ENCODE measurements at regions not wholly inside any gene's neighbourhood (a gene's known extent, or its start where the extent isn't known, plus 50 kb on each side); places are given as distances from the start of the nearest gene placed in this dataset.
A peak's percentile ranks its signal among the peaks of the same experiment; 100 is the strongest.

DNA sequence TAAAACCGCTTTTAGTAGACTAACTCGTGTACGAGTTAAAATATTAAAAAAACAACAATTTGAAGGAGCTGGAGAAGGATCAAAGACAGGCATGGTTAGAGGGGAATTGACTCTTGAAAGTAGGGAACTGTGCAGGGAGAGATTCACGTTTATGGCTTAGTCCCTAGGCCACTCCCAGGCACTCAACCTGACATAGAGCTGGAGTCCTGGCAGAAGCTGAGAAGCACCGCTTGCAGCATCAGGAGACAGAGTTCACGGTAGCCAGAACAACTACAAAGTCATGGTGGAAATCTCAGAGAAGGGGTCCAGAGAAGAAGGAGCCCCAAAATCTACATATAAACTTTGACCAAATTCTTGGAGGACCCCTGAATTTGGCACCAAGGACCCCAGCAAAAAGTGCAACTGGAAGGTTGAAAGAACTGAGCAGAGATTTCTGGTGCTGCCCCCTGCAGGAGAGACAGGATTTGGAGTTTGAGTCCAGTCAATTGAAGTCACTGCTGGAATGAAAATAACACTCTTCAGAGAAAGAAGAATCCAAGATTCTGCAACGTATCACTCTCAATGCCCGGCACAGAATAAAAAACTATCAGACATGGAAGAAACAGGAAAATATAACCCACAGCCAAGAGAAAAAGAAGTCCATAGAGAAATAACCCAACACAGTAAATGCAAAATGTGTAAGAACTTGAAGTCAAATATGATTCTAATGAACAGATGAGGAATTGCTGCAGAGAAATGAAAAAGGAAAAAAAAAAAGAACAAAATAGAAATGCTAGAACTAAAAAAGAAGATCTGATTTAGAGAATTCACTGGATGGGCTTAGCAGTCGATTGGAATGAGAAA lies 493.3 kb upstream of the PODXL start:
- ChIA-PET POLR2A (no interaction called here), CTCF (interaction anchor here (0.7 to 4.0 kb wide), 5 partner anchors 8 to 189 kb away, joined by 3 to 28 read pairs (median 13); no protein-coding TSS in a partner anchor)
- TF ChIP-seq, protein P1, sequence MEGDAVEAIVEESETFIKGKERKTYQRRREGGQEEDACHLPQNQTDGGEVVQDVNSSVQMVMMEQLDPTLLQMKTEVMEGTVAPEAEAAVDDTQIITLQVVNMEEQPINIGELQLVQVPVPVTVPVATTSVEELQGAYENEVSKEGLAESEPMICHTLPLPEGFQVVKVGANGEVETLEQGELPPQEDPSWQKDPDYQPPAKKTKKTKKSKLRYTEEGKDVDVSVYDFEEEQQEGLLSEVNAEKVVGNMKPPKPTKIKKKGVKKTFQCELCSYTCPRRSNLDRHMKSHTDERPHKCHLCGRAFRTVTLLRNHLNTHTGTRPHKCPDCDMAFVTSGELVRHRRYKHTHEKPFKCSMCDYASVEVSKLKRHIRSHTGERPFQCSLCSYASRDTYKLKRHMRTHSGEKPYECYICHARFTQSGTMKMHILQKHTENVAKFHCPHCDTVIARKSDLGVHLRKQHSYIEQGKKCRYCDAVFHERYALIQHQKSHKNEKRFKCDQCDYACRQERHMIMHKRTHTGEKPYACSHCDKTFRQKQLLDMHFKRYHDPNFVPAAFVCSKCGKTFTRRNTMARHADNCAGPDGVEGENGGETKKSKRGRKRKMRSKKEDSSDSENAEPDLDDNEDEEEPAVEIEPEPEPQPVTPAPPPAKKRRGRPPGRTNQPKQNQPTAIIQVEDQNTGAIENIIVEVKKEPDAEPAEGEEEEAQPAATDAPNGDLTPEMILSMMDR (IDR thresholded peaks at IDR 0.05; ENCODE audit: insufficient read depth, low read length, missing control alignments) = peak; percentile 52
- no peak overlapping the region for H3K4me3 ChIP-seq (ENCODE audit: low read depth, low read length)
- DNase-seq (ENCODE audit: low read depth, low spot score) = no peak

DNA sequence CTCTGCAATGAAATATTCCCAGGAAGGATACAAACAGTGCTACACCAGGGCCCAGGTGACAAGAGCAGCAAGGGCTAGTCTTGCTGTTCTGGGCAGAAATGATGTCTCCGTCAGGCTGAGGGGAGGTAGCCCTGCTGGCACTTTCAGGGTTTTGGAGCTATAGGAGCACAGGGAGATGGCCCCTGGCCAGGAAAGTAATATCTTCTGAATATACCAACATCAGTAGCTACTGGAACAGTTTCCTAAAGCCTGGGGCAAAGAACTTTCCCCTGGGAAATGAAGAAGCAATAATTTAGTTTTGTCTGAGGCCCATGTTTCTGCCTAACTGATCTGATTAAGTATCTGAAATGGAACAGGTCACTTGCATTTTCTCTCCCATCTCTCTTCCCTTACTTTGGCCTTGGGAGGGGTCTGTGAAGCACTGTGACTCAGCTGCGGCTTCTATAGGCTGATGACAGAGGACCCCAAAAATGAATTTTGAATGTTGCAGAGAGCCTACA lies 489.1 kb upstream of the PODXL start:
- ChIA-PET CTCF (interaction anchor here (0.6 to 1.5 kb wide), 4 partner anchors 9 to 247 kb away, joined by 3 to 4 read pairs (median 4); no protein-coding TSS in a partner anchor), POLR2A (no interaction called here)
- TF ChIP-seq, protein P1 (IDR thresholded peaks at IDR 0.05; ENCODE audit: insufficient read depth, low read length, missing control alignments) = no peak
- no peak for DNase-seq (ENCODE audit: low read depth, low spot score)
- no peak overlapping the region for H3K4me3 ChIP-seq (ENCODE audit: low read depth, low read length)

DNA sequence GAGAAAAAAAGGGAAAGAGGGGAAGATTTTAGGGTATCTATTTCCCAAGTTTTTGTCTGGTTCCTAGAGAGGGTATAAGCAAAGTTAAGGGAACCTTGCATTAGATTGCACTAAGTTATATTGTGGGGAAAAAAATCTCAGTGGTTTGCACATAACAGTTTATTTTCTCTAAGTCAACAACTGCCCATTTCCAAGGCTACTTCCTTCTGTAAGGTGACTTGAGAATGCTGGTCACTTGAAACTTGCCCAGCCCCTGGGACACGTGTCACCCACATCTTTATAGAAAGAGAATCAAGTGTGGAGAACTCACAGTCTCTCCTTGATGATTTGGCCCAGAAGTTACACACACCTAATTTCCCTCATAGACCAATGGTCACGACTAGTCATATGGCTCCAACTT lies 488.6 kb upstream of the PODXL start:
- no peak for DNase-seq (ENCODE audit: low read depth, low spot score)
- POLR2A ChIA-PET = no interaction called here
- CTCF ChIA-PET = interaction anchor here (1.3 to 1.5 kb wide), 2 partner anchors 41 to 186 kb away, joined by 4 read pairs; no protein-coding TSS in a partner anchor
- H3K4me3 ChIP-seq (ENCODE audit: low read depth, low read length) = no peak overlapping the region
- TF ChIP-seq, protein P1 (IDR thresholded peaks at IDR 0.05; ENCODE audit: insufficient read depth, low read length, missing control alignments) = no peak

DNA sequence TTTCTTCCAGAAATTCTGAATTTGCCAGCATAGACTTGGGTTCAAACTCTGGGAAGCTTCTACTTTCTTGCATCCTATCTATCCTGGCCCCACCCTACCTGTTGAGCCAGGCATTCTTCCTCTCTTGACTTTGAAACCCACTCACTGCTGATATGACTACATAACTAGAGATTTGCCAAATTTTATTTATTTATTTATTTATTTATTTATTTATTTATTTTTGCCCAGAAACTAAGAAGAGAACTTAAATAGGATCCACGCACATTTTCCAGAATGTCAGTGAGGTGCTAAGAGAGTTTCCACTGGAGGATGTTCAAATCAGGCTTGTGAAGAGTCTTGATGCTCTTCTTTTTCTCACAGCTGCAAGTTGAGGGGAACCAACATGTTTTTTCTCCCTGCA lies 487.8 kb upstream of the PODXL start:
- ChIA-PET POLR2A (no interaction called here), CTCF (interaction anchor here (1.3 kb wide), 1 partner anchor 185 kb away, joined by 4 read pairs; no protein-coding TSS in a partner anchor)
- TF ChIP-seq, protein P1 (IDR thresholded peaks at IDR 0.05; ENCODE audit: insufficient read depth, low read length, missing control alignments) = no peak
- H3K4me3 ChIP-seq (ENCODE audit: low read depth, low read length) = no peak overlapping the region
- no peak for DNase-seq (ENCODE audit: low read depth, low spot score)

DNA sequence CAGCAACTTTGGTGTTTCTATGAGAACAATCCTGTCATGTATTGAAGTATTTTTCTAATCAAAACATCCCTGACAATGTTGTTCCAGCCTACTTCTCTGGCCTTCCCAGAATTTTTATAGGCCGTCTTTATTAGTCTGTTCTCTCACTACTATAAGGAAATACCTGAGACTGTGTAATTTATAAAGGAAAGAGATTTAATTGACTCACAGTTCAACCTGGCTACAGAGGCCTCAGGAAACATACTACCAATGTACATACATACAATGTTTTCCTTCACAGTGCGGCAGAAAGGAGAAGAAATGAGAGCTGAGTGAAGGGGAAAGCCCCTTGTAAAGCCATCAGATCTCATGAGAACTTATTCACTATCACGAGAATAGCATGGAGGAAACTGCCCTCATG lies 484.7 kb upstream of the PODXL start:
- ChIA-PET CTCF (interaction anchor here (0.7 kb wide), 1 partner anchor 8 kb away, joined by 3 read pairs; no protein-coding TSS in a partner anchor), POLR2A (no interaction called here)
- DNase-seq (ENCODE audit: low read depth, low spot score) = no peak
- H3K4me3 ChIP-seq (ENCODE audit: low read depth, low read length) = no peak overlapping the region
- TF ChIP-seq, protein P1 (IDR thresholded peaks at IDR 0.05; ENCODE audit: insufficient read depth, low read length, missing control alignments) = no peak

Data from AG04449 (cell line).